GM12892 (cell line): ENCODE measurements at regions not wholly inside any gene's neighbourhood (a gene's known extent, or its start where the extent isn't known, plus 50 kb on each side); places are given as distances from the start of the nearest gene placed in this dataset.

ENCODE experiments used
- POLR2A ChIP-seq: IDR thresholded peaks from 2 replicates; pipeline ENCODE4 v1.6.1; 2011; ENCODE audit warnings: low read depth, low read length, control low read depth
- POLR2AphosphoS5 ChIP-seq: IDR thresholded peaks from 2 replicates; pipeline ENCODE4 v1.6.1; 2011; ENCODE audit warnings: low read depth, low read length, control low read depth
- TAF1 ChIP-seq: IDR thresholded peaks from 2 replicates; pipeline ENCODE4 v1.6.1; 2011; ENCODE audit warnings: low read depth, mild to moderate bottlenecking, control low read depth, low read length, borderline replicate concordance

GRCh38 chr17:65389426-65389825 is 172.0 kb downstream of the AXIN2 start:
- no peak for TF ChIP-seq POLR2AphosphoS5
- no peak for TF ChIP-seq POLR2A
- TF ChIP-seq TAF1: no peak
